Activated CD4-positive, alpha-beta T cell treated with anti-CD3 and anti-CD28 coated beads, Interleukin-10, Interleukin-2, amounts not matched to agents 100 ng/mL and 50 ng/mL, durations not matched to agents 16 hours and 8 hours (primary cell): ENCODE measurements at regions not wholly inside any gene's neighbourhood (a gene's known extent, or its start where the extent isn't known, plus 50 kb on each side); places are given as distances from the start of the nearest gene placed in this dataset.
"Not testable (repeated sequence)": the region's sequence is repeated elsewhere in the genome, so short reads cannot be mapped to it uniquely, and the experiment has no call there.

Experiments used
- DNase-seq: peaks from one replicate; pipeline ENCODE4 v3.0.0-alpha.2; 2020

- DNase-seq, result no peak
Measured at GRCh38 chr2:146413086-146413610, 1431.7 kb upstream of the ACVR2A start.

GRCh38 chr2:146412625-146413024, 1432.2 kb upstream of the ACVR2A start:
- no peak for DNase-seq

- DNase-seq, result not testable (repeated sequence)
Measured at GRCh38 chr2:146405402-146406309, 1439.2 kb upstream of the ACVR2A start.

- not testable (repeated sequence) for DNase-seq
Measured at GRCh38 chr2:146403546-146404160, 1441.2 kb upstream of the ACVR2A start.

- no peak for DNase-seq
Measured at GRCh38 chr2:146392631-146393030, 1452.2 kb upstream of the ACVR2A start.

- no peak for DNase-seq
Measured at GRCh38 chr2:146392186-146392585, 1452.6 kb upstream of the ACVR2A start.

GRCh38 chr2:146388757-146389156, 1456.1 kb upstream of the ACVR2A start:
- DNase-seq, result no peak

- DNase-seq, result no peak
Measured at GRCh38 chr2:146386096-146386495, 1458.7 kb upstream of the ACVR2A start.

- DNase-seq, result no peak
Measured at GRCh38 chr2:146385031-146385430, 1459.8 kb upstream of the ACVR2A start.

- no peak for DNase-seq
Measured at GRCh38 chr2:146376511-146377064, 1468.2 kb upstream of the ACVR2A start.

- no peak for DNase-seq
Measured at GRCh38 chr2:146374505-146374904, 1470.3 kb upstream of the ACVR2A start.

- DNase-seq, result not testable (repeated sequence)
Measured at GRCh38 chr2:146371364-146371763, 1473.5 kb upstream of the ACVR2A start.

GRCh38 chr2:146370826-146371225, 1474.0 kb upstream of the ACVR2A start:
- no peak for DNase-seq

GRCh38 chr2:146366276-146366675, 1478.6 kb upstream of the ACVR2A start:
- no peak for DNase-seq

GRCh38 chr2:146365041-146365440, 1479.8 kb upstream of the ACVR2A start:
- DNase-seq, result no peak

GRCh38 chr2:146363731-146364130, 1481.1 kb upstream of the ACVR2A start:
- no peak for DNase-seq

- DNase-seq, result no peak
Measured at GRCh38 chr2:146351689-146352088, 1493.1 kb upstream of the ACVR2A start.

- DNase-seq, result no peak
Measured at GRCh38 chr2:146349334-146349733, 1495.5 kb upstream of the ACVR2A start.

GRCh38 chr2:146324951-146325350, 1519.9 kb upstream of the ACVR2A start:
- DNase-seq, result no peak

GRCh38 chr2:146323564-146323963, 1521.3 kb upstream of the ACVR2A start:
- DNase-seq, result no peak

GRCh38 chr2:146321175-146321574, 1523.7 kb upstream of the ACVR2A start:
- DNase-seq, result no peak

GRCh38 chr2:146317959-146318358, 1526.9 kb upstream of the ACVR2A start:
- no peak for DNase-seq

GRCh38 chr2:146312899-146313298, 1531.9 kb upstream of the ACVR2A start:
- DNase-seq, result no peak

- DNase-seq, result no peak
Measured at GRCh38 chr2:146305164-146305563, 1539.7 kb upstream of the ACVR2A start.
